GM19463 (cell line): ENCODE measurements at regions not wholly inside any gene's neighbourhood (a gene's known extent, or its start where the extent isn't known, plus 50 kb on each side); places are given as distances from the start of the nearest gene placed in this dataset.

ENCODE experiments used
- ATAC-seq: cut with Tn5 transposase; IDR thresholded peaks from one replicate; pipeline ENCODE4 v1.9.1; 2021; ENCODE audit warnings: mild to moderate bottlenecking, moderate library complexity; ENCODE audit not compliant: unreplicated experiment

DNA sequence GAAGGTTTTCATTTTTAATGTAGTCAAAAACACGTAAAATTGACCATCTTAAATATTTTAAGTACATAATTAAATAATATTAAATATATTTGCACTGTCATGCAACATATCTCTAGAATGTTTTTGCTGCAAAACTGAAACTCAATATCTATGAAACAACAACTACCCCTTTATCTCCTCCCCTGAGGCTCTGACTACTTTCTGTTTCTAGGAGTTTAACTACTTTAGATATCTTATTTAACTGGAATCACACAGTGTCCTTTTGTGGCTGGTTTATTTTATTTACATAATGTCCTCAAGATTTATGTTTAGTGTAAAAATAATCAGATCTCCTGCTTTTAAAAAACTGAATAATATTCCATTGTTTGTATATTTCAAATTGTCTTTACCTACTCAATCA is 2003.9 kb downstream of the TP53TG3F start:
- ATAC-seq: no peak

DNA sequence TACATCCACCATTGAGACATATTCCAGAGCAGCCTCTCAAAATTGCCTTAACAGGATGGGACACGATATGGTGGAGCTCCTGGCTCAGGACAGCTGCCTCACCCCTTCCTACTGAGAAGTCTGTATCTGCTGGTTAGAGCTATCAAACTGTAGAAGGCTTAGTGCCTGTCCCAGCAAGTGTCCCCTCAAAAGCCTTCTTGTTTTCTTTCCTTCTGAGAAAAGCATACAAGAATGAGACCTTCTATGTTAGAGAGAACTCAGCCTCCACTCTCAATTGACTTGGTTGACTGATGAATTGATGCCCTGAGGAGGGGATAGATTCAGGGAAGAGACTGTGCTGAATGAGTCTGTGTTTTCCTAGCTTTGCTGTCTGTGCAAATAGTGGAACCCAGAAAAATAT is 2020.9 kb downstream of the TP53TG3F start:
- no peak for ATAC-seq

- ATAC-seq: no peak
These were observed 2021.6 kb downstream of the TP53TG3F start for GRCh38 chr16:35480988-35481387.

DNA sequence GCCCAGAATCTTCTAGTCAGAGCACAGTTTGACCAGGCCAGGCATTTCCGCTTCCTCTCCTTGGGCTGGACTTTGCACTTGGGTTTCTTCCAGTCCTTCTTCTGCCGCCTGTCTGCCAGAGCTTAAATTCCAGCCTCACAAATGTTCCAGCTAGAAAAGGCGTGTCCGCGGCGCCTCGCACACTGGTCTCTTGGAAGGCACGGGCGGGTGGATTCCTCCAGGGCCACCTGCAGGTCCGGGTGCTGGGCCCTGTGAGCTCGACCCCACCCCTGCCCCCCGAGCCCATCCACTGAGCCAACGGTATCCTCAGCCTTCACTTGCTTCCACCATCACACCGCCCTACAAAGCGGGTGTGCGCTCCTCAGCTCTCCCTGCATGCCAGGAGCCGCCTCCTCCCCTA is 2026.5 kb downstream of the TP53TG3F start:
- no peak for ATAC-seq

GRCh38 chr16:35492225-35492624 is 2032.8 kb downstream of the TP53TG3F start:
- ATAC-seq: no peak

- no peak for ATAC-seq
These were observed 2038.0 kb downstream of the TP53TG3F start for GRCh38 chr16:35497399-35497798.

GRCh38 chr16:35506018-35506897 is 2046.8 kb downstream of the TP53TG3F start:
- ATAC-seq: no peak

DNA sequence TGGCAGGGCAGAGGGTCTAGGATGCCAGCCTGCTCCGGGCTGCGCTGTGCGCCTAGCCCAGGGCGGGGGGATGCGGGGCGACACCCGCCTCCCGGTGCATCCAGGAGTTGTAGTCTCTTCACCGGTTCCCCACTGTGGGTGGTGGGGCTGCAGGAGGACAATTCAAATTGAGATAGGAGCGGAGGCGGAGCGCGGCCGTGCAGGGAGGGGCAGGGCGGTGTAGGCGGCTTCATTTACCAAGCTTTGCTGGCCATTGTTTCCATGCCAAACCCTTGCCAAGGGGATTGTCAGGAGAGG is 2047.4 kb downstream of the TP53TG3F start:
- ATAC-seq: no peak

DNA sequence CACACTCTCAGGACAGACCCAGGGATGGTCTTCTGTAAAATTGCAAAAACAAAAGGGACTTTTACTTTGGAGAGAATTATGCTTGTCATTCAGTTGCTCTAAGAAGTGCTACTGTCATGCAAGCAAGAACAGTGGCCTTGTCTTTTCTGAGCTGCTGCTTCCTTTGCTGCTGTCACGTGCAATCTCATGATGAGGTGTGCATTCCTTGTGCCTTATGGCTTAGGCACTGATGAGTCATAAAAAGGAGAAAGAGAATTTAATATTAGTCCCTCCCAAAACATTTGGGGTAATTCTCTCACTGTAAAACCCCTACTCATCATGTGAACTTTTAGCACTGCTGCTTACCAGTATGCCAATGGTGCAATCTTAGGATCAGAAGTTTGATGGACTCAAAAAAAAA is 2051.3 kb downstream of the TP53TG3F start:
- no peak for ATAC-seq

DNA sequence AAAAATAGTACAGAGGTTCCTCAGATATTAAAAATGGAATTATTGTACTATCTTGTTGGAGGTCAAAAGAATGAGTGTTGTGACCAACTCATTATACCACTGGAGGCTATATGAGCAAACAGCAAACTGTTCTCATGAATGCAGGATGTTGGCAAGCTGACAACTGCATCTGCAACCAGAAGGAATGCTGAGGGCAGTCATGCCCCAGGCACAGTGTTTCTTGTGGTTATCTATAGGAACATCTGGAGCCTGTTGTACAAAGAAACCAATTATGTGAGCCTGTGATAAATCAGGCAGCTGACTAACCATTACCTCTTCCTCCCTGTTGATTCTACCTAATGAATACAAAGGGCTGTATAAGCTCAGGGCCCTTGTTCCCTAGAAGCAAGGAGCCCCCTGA is 2057.1 kb downstream of the TP53TG3F start:
- no peak for ATAC-seq

- ATAC-seq: no peak
These were observed 2057.6 kb downstream of the TP53TG3F start for GRCh38 chr16:35516971-35517370.

- no peak for ATAC-seq
These were observed 2064.6 kb downstream of the TP53TG3F start for GRCh38 chr16:35523991-35524390.

DNA sequence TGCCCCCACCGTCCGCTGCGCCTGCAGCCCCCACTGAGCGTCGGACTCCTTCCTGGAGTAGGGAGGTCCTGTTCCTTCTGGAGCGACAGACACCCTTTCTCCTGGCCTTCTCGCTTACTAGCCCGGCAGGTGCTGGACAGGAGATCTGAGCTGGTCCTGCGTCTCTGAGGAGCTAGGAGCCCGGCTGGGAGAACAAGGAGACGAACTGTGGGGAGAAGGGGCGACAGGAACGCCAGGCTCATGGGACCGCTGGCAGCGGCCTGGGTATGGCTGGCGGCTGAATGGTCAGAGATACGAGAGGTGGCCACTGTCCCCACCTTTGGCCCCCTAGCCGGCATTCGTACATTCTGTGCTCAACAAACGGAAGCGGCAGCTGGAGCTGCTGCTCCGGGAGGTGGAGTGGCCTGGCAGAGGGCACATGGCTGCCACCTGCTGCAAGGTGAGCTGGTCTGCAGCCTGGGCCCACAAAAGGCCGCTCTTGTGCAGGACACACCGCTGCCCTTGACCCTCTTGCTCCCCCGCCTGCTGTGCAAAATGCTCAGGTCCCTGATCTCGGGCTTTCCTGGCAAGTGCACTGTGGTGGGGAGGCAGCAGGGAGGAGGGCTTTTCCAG is 2066.7 kb downstream of the TP53TG3F start:
- ATAC-seq: no peak

DNA sequence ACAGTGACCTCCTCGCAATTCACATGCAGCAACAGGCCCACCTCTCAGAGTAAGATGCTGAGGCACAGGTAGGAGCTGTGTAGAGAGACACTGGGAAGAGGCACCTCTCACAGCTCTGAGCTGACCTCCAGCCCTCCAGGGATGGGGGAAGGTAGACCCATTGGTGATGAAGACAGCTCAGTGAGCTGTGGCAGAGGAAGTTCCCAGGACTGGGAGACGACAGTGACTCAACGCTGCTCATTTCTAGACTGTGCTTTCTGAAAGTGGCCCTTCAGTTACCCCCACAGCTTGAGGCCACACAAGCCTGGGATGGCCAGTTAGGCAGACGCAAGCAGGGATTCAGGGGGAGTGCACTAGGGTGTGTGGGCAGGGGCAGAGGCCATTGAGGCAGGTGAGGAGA is 2073.2 kb downstream of the TP53TG3F start:
- no peak for ATAC-seq

GRCh38 chr16:35533683-35534082 is 2074.3 kb downstream of the TP53TG3F start:
- no peak for ATAC-seq

- no peak for ATAC-seq
These were observed 2084.1 kb downstream of the TP53TG3F start for GRCh38 chr16:35543486-35543885.

DNA sequence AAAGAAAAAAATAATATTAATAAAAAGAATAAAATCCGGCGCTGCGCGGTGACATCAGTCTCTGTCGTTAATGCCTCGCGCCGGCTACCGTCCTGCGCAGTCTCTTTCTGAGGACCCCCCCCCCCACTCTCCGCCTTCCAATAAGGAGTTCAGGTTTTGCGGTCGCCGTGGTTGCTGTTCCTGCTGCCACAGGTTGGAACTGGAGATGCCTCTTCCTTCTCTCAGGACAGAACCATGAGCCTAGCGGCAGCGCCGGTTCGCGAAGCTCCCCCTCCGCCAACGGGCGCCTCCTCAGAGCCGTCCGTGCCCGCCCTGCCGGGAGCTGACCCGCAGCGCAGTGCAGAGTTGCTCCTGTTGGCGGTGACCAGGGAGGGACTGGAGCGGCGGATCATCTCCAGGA is 2093.4 kb downstream of the TP53TG3F start:
- ATAC-seq: no peak

DNA sequence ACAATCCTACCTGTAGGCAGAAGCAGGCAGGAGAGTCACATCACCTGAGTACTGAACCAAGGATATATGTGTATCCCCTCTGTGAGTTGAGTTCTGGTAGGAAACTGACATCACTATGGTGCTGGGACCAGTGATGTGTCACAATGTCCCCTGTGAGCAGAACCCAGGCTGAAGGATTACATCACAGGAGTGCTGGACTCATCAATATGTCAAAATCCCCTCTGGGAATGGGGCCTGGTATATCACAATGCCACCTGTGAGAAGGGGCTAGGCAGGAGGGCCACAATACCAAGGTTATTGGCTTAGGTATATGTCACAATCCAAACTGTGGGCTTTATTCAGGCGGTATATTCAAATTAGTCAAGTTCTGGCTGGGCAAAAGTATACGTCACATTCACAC is 2098.3 kb downstream of the TP53TG3F start:
- no peak for ATAC-seq

GRCh38 chr16:35559911-35560636 is 2100.7 kb downstream of the TP53TG3F start:
- no peak for ATAC-seq

- ATAC-seq: no peak
These were observed 2101.2 kb downstream of the TP53TG3F start for GRCh38 chr16:35560637-35560984.

DNA sequence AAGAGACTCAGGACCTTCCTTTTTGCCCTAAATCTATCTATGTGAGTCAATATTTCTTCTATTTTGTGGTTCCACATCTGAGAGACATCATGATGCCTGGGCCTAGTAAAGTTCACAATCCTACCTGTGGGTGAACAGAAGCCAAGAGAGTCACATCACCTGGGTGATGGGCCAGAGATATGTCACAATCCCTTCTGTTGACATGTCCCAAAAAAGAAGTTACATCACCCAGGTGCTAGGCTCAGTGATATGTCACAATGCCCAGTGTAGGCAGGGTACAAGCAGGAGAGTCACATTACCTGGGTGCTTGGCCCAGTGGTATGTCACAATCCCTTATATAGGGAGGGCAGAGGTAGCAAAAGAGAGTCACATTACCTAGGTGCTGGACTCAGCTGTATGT is 2101.9 kb downstream of the TP53TG3F start:
- no peak for ATAC-seq

DNA sequence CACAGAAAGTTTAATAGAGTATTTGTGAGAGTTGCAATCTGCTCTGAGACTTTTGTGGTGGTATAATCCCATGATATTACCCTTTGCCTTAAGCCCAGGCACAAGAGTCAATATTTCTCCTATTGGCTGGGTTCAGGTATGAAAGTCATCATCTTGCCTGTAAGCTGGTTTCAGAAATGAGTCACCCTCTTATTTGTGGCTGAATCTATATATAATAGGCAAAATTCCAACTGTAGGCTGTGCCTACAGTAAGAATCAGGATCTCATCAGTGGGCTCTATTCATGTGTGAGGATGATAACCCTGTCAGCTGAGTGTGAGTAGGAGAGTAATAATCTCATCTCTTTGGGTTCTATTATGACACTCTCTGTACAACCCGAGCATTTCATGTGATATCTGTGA is 2103.1 kb downstream of the TP53TG3F start:
- ATAC-seq: no peak
